HG03565 (cell line): ENCODE measurements at regions not wholly inside any gene's neighbourhood (a gene's known extent, or its start where the extent isn't known, plus 50 kb on each side); places are given as distances from the start of the nearest gene placed in this dataset.

Experiments
- ATAC-seq: cut with Tn5 transposase; IDR thresholded peaks from one replicate; pipeline ENCODE4 v1.9.1; 2021; ENCODE audit warnings: mild to moderate bottlenecking, moderate library complexity; ENCODE audit not compliant: unreplicated experiment

- ATAC-seq, result no peak
These were observed 742.0 kb downstream of the NR2F2 start for GRCh38 chr15:97072545-97072944.

DNA sequence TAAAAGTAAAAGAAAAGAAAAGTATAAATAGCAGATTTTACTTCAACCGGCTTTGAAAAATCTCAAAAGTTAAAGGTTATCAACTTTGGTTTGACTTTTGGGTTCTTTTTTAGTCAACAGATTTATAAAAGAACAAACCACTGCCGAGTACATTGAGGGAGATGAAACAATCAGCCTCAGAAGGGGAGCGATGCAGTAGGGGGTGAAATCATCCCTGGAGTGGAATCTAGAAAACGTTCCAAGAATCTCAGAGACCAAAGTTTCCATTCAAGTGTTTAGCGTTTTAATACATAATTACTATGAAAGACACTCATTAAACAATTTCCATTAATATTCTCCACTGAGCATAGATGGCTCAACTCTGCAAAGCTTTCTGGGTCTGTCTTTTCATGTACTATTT is 745.5 kb downstream of the NR2F2 start:
- no peak for ATAC-seq

- ATAC-seq, result no peak
These were observed 747.5 kb downstream of the NR2F2 start for GRCh38 chr15:97077975-97078374.

DNA sequence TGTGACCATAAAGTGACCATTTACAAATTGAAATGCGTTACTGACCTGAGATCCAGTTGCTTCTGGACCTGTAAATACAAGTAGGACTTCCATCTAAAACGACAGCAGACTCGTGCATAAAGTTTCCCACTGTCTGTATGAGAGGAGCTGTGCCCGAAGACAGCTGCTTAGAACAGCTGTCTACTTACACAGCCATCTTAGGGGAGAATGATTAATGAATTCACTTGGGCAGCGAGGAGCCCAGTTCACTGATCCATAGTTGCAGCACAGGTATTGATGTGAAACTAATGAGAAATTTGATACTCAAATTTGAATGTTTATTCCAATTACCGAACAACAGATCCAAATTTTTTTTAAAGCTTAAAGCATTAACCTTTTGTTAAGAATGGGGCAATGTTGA is 748.1 kb downstream of the NR2F2 start:
- ATAC-seq, result no peak

DNA sequence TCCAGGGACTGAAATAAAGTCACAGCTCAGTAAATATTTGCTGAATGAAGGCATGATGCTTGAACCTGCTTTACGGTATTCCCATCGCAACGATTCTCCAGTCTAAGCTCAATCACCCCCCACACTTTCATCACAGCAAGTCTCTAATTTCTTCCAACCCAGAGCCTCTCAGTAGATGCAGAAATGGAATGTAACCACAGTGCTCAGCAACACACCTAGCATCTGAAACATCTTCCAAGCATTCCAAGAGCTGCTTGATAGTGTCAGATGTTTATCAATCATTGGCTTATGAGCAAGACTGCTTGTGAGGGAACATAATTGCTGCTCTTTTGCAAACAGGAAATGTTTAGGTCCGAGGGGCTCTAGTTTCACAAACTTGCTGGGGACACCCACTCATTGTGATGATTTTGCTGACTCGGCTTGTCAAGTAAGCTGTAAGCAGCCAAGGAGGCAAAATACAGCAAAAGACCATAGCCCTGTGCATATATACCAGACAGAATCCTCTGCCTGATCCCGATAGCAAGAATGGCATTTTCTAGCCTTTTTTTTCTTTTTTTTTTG is 751.2 kb downstream of the NR2F2 start:
- ATAC-seq, result no peak

GRCh38 chr15:97082830-97083229 is 752.3 kb downstream of the NR2F2 start:
- ATAC-seq, result no peak

GRCh38 chr15:97084650-97085049 is 754.1 kb downstream of the NR2F2 start:
- ATAC-seq, result no peak

DNA sequence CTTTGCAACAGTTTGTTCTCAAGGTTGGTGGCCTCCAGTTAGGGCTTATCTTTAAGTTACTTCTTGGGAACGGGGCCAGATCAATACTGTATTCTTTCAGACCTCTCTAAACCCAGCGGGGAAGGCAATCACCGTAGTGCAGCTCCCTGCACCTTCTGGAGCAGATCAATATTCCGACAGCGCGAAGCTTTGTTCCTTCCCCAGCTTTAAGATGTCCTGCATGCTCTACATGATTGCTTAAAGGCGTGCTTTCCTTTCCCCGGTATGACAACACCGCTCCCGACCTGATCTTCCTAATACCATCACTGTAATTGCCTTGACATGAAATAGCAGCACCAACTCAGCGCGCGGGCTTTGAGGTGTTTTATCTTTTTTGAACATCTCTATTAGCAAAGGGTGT is 755.2 kb downstream of the NR2F2 start:
- ATAC-seq, result no peak

DNA sequence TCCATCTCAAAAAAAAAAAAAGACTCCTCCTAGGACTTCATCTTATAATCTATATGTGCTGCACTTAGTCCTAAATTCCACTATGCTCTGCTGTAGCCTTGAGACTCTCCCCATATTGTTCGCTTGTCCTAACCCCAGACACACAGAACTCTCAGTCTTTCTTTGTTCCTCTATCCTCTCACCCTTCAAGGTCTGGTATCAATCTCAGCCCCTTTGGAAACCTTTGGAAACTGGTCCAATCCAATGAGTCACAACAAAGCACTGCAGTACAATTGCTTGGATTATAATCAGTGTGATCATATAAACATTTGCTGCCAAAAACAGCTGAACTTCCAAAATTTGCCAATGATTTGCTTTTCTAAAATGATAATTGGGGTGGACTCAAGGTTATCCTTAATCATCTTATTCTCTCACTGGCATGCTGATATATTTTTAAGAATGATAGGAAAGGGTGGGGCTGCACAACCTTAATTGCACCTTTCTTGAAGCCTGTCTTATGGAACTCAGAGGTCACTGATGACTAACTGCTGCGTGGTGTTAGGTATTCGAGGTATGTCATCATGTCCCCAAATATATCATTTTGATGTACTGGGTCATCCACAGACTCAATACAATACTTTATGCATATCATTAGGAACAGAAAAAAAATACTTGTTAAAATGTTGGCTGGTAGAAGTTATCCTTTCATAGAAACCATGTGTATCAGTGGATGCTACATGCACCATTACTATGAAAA is 756.7 kb downstream of the NR2F2 start:
- ATAC-seq, result no peak

- no peak for ATAC-seq
These were observed 760.6 kb downstream of the NR2F2 start for GRCh38 chr15:97091093-97091492.

- no peak for ATAC-seq
These were observed 762.2 kb downstream of the NR2F2 start for GRCh38 chr15:97092656-97093055.

GRCh38 chr15:97096303-97096835 is 765.9 kb downstream of the NR2F2 start:
- ATAC-seq, result no peak

DNA sequence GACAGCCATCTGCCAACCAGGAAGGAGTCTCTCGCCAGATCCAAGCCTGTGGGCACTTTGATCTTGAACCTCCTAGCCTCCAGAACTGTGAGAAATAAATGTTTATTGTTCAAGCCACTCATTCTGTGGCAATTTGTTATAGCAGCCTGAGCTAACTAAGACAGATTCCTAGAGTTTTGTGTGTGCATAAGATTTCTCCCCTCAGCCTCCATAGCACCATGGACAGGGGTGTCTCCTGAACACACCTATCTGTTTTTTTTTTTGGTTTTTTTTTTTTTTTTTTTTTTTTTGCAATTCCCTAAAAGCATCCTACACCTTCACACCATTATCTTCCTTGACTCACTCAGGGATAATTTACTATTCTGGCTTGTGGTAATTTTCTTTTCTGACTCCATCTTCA is 768.5 kb downstream of the NR2F2 start:
- no peak for ATAC-seq

- ATAC-seq, result no peak
These were observed 771.1 kb downstream of the NR2F2 start for GRCh38 chr15:97101572-97101971.

- no peak for ATAC-seq
These were observed 784.6 kb downstream of the NR2F2 start for GRCh38 chr15:97114900-97115760.

DNA sequence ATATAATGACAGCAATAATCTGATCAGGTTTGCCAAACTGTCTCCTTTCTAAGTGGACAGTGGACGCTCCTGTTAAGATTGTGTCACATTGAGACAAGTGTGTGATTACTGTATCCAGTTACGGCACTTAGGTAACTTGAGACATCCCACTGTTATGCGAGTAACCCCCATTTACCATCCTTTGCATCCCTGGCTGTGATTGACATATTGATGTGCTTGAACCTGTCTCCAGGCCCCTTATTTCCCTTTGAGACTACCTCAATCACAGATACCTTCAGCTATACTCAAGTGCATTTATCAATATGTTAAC is 785.2 kb downstream of the NR2F2 start:
- ATAC-seq, result no peak

DNA sequence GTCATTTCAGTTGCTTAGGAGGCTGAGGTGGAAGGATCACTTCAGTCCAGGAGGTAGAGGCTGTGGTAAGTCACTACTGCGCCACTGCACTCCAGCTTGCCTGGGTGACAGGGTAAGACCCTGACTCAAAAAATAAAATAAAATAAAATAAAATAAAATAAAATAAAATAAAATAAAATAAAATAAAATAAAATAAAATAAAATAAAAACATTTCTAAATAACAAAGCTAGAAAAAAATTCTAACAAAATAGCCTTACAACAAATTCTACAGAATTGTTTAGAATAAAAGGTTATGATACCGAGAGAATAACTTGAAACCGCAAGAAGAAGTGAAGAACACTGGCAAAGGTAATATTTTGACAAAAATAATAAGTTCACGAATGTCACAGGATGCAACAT is 794.3 kb downstream of the NR2F2 start:
- ATAC-seq, result no peak

GRCh38 chr15:97126553-97127233 is 796.2 kb downstream of the NR2F2 start:
- ATAC-seq, result no peak

GRCh38 chr15:97129674-97130073 is 799.2 kb downstream of the NR2F2 start:
- ATAC-seq, result no peak

GRCh38 chr15:97140216-97140615 is 809.7 kb downstream of the NR2F2 start:
- ATAC-seq, result no peak

DNA sequence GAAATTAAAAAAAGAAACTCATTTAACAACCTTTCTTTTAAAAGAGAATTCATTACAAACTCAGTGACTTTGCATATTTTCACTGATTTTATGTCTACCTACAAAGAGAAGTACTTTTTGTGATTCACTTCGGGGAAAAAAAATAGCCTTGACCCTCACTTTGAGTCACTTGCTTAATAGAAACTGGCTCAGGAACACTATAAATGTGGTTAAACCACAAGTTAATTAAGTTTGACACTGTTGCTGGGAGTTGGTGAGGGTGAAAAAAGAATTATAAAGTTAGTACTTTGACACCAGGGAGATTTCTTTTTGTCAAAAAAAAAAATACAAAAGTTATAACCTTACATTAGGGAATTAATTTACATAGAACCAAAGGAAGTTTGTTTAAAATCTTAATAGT is 810.9 kb downstream of the NR2F2 start:
- no peak for ATAC-seq
